ENCODE measurements at regions not wholly inside any gene's neighbourhood (a gene's known extent, or its start where the extent isn't known, plus 50 kb on each side); places are given as distances from the start of the nearest gene placed in this dataset.

DNA sequence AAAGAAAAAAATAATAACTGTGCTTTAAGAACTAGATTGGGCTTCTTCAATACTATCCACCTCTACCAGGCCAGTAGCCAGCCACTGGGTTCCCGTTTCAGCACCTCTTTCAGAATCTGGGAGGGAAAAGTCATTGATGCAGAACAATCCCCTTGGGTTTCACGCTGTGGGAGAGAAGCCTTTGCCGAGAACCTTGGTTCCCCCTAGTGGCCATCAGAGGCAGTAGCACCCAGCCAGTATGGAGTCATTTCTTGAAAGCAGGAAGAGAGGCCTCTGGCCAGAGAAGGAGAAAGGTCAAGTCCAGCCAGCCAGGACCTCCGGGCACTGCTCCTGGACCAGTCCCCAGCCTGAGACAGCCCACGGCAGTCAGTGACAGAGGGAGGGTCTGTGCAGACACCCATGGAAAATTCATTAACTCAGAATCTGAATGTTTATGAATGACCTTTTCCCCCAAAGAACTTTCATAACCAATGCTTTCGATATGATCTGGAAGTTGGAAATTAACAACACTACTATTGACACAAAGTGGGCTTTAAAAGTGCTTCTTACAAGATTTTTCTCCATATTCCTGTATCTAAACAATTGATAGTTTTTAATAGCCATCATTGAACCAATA lies 51.2 kb upstream of the CDH5 start:
- no peaks in the 10 kb centered on the region for H3K36me3 ChIP-seq (ENCODE audit: control insufficient read depth, low read depth, low read length)
- no peaks in the 10 kb centered on the region for H3K27me3 ChIP-seq (ENCODE audit: control insufficient read depth, insufficient read depth, low read length)
- H3K27ac ChIP-seq (ENCODE audit: low read length): no peak overlapping the region
- no peak overlapping the region for H3K4me3 ChIP-seq (ENCODE audit: low read length)
- no peak overlapping the region for H3K9ac ChIP-seq (ENCODE audit: low read length)
- no peaks in the 10 kb centered on the region for H3K4me1 ChIP-seq (ENCODE audit: control insufficient read depth, low read depth, low read length)
- H3K9me3 ChIP-seq (ENCODE audit: control insufficient read depth, low read depth, low read length): no peaks in the 10 kb centered on the region

DNA sequence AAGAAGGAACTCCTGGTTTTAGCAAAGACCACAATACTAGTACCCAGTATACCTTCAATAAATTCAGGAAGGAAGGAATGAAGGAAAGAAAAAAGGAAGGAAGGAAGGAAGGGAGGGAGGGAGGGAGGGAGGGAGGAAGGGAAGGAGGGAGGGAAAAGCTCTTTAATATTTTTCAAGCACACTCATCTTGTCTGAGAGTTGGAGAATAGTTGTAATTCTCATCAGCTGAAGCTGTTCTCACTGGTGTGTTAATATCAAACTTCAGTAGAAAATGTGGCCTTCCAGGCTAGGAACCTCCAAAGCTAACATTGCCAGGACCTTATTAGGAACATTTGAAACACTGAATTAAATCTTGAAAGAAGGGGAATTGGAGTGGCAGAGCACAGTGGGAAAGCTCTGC lies 55.2 kb upstream of the CDH5 start:
- Histone ChIP-seq H3K9me3 (ENCODE audit: control insufficient read depth, low read depth, low read length) (no peaks in the 10 kb centered on the region), H3K9ac (ENCODE audit: low read length) (no peak overlapping the region), H3K27me3 (ENCODE audit: control insufficient read depth, insufficient read depth, low read length) (no peaks in the 10 kb centered on the region), H3K4me3 (ENCODE audit: low read length) (no peak overlapping the region), H3K4me1 (ENCODE audit: control insufficient read depth, low read depth, low read length) (no peaks in the 10 kb centered on the region), H3K36me3 (ENCODE audit: control insufficient read depth, low read depth, low read length) (no peaks in the 10 kb centered on the region), H3K27ac (ENCODE audit: low read length) (no peak overlapping the region)

DNA sequence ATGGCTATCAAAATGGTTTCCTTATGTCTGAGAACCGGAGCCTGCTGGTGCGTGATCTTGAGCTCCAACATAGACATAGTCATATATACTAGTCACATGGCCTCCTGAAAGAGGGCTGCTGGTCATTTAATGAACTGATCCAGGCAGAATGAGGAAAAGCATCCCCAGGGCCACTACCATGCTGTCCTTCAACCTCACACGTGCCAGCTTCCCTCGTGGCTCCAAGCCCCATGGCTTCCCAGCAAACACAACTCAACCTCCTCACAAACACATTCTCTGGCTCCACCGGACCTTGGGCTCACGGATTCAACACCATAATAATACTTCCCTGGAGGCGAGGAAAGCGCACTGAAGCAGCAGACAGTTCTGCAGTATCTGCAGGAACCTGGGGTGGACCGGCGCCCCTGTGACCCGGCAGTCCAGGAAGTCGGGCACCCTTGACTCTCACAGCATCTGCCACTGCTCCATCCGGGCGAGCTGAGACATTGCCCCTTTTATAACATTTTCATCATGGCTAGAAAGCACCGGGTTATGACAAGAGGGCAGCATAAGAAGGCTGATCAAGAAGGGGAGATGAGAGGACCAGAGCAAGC lies 57.2 kb upstream of the CDH5 start:
- H3K4me1 ChIP-seq (ENCODE audit: control insufficient read depth, low read depth, low read length): no peaks in the 10 kb centered on the region
- no peak overlapping the region for H3K4me3 ChIP-seq (ENCODE audit: low read length)
- no peaks in the 10 kb centered on the region for H3K27me3 ChIP-seq (ENCODE audit: control insufficient read depth, insufficient read depth, low read length)
- H3K9me3 ChIP-seq (ENCODE audit: control insufficient read depth, low read depth, low read length): no peaks in the 10 kb centered on the region
- no peaks in the 10 kb centered on the region for H3K36me3 ChIP-seq (ENCODE audit: control insufficient read depth, low read depth, low read length)
- H3K27ac ChIP-seq (ENCODE audit: low read length): no peak overlapping the region
- no peak overlapping the region for H3K9ac ChIP-seq (ENCODE audit: low read length)

DNA sequence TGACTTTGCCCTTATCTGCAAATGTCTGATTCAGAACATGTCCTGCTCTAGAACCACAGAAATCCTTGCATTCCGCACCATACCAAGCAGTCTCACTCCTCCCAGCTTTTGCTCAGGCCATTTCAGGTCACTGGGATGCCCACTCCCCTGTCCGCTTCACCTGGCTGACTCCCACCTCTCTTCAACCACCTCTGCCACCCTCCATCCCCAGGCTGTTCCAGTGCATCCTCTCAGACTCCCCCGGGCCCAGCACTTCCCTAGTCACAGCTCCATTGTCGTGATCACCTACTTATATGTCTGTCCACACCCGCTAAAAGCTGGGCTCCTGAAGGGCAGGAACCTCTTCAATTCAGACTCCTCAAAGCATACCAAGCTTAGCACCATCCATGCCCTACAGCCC lies 58.4 kb upstream of the CDH5 start:
- Histone ChIP-seq H3K9me3 (ENCODE audit: control insufficient read depth, low read depth, low read length) (no peaks in the 10 kb centered on the region), H3K4me1 (ENCODE audit: control insufficient read depth, low read depth, low read length) (no peaks in the 10 kb centered on the region), H3K4me3 (ENCODE audit: low read length) (no peak overlapping the region), H3K36me3 (ENCODE audit: control insufficient read depth, low read depth, low read length) (no peaks in the 10 kb centered on the region), H3K27ac (ENCODE audit: low read length) (no peak overlapping the region), H3K27me3 (ENCODE audit: control insufficient read depth, insufficient read depth, low read length) (no peaks in the 10 kb centered on the region), H3K9ac (ENCODE audit: low read length) (no peak overlapping the region)

DNA sequence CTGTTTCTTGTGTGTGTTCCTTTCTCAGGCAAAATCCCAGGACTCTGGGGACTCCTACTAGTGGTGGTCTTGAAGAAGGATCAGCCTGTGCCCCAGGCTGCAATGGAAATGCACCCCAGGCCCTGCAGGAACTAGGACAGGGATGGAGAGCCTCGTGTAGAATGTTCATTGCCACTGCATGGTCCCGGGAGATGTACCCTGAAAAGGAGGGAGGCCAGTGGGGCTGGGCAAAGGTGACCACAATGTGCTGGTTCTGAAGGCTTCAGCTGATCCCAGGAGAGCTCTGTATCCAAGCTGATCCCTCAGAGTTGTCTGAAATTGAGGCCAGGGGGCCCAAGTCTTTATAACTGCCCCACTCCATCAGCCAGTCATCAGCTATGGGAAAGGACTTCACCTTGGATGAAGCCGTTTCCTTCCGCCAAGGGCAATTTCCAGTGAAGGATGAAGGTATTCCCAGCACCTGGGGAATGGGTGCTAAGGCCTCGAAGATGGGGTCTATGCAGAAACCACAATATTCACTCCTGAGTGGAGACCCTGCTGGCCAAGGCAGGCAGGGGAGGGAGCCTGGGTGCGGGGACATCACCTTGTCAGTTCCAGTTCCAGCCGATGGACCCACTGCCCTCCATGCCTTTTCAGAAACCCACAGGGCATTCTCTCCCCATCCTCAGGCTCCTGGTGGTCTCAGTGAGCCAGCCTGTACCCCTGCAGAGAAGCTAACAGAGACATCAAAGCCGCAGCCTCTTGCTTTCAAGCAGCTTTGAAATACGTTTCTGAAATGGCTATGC lies 59.9 kb upstream of the CDH5 start:
- no peak overlapping the region for H3K4me3 ChIP-seq (ENCODE audit: low read length)
- H3K27ac ChIP-seq (ENCODE audit: low read length): no peak overlapping the region
- no peaks in the 10 kb centered on the region for H3K4me1 ChIP-seq (ENCODE audit: control insufficient read depth, low read depth, low read length)
- H3K27me3 ChIP-seq (ENCODE audit: control insufficient read depth, insufficient read depth, low read length): no peaks in the 10 kb centered on the region
- H3K9me3 ChIP-seq (ENCODE audit: control insufficient read depth, low read depth, low read length): no peaks in the 10 kb centered on the region
- H3K9ac ChIP-seq (ENCODE audit: low read length): no peak overlapping the region
- no peaks in the 10 kb centered on the region for H3K36me3 ChIP-seq (ENCODE audit: control insufficient read depth, low read depth, low read length)

DNA sequence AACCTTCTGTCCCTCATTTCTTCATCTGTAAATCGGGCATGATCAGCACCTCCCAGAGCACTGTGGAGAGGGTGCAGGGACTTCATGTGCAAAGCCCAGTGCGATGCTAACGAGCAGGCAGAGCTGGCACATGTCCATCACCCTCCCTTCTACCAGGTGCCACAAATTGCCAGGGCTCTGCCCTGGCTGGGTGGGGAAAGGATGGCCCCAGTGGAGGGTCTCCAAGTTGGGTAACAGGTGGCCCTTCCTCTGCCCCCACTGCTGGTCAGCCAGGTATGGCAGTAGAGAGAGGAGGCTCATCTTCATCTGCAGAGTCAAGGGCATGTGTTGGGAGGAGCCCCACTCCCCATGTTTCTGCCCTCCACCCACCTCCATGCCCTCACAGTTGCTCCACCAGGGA lies 61.5 kb upstream of the CDH5 start:
- no peaks in the 10 kb centered on the region for H3K4me1 ChIP-seq (ENCODE audit: control insufficient read depth, low read depth, low read length)
- no peaks in the 10 kb centered on the region for H3K36me3 ChIP-seq (ENCODE audit: control insufficient read depth, low read depth, low read length)
- H3K27me3 ChIP-seq (ENCODE audit: control insufficient read depth, insufficient read depth, low read length): no peaks in the 10 kb centered on the region
- no peak overlapping the region for H3K9ac ChIP-seq (ENCODE audit: low read length)
- H3K27ac ChIP-seq (ENCODE audit: low read length): no peak overlapping the region
- H3K9me3 ChIP-seq (ENCODE audit: control insufficient read depth, low read depth, low read length): no peaks in the 10 kb centered on the region
- no peak overlapping the region for H3K4me3 ChIP-seq (ENCODE audit: low read length)

DNA sequence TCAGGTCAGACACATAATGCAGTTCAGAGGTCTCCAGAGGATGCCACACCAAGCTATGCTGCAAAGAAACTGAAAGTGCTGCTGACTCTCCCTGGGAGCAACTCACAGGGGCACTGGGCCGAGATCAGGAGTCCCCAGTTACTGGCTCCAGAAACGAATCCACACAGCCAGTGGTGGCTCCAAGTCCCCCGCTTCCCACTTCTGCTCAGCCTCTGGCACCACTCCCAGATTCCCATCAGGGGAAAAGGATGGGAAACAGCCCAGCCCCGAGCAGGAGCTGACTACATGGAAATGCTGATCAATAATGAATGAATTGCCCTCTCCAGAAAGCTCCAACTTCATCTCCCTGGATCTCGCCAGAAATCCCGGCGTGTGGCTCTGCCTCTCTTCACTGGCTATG lies 62.3 kb upstream of the CDH5 start:
- H3K4me1 ChIP-seq (ENCODE audit: control insufficient read depth, low read depth, low read length): no peaks in the 10 kb centered on the region
- no peaks in the 10 kb centered on the region for H3K27me3 ChIP-seq (ENCODE audit: control insufficient read depth, insufficient read depth, low read length)
- no peaks in the 10 kb centered on the region for H3K36me3 ChIP-seq (ENCODE audit: control insufficient read depth, low read depth, low read length)
- H3K9ac ChIP-seq (ENCODE audit: low read length): no peak overlapping the region
- H3K9me3 ChIP-seq (ENCODE audit: control insufficient read depth, low read depth, low read length): no peaks in the 10 kb centered on the region
- no peak overlapping the region for H3K4me3 ChIP-seq (ENCODE audit: low read length)
- no peak overlapping the region for H3K27ac ChIP-seq (ENCODE audit: low read length)

DNA sequence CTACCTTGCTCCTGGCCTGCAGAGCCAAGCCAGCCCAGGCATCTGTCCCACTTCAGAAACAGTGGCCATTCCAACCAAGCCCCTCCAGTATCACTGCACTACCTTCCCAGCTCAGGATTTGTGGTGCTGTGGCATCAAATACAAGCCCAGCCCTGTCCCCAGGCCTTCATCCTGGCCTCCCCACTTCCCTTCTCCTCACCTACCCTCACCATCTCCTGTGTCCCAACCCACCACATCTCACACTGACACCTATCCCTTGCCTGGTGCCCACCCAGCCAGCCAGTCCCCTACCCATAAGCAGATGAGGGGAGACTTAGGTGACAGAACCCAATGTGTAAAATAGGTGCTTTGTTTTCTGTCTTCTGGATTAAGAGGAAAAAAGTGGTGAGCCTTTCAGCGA lies 66.0 kb upstream of the CDH5 start:
- Histone ChIP-seq H3K4me3 (ENCODE audit: low read length) (no peak overlapping the region), H3K27me3 (ENCODE audit: control insufficient read depth, insufficient read depth, low read length) (no peaks in the 10 kb centered on the region)

DNA sequence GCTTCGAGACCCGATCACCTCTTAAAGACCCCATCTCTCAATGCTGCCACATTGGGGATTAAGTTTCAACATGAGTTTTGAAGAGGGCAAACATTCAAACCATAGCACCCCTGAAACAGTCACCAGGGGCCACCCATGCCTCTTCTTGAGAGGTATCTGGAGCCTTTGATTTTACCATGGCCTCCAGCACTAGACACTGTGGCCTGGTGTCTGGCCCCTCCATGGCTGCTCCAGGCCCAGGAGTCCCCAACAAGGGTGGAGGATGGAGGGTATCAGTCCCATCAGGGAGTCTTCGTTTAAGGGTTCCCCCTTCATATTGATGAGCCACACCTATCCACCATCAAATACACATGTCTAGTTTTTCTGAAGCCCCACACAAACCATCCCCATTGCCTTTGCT lies 66.5 kb upstream of the CDH5 start:
- no peaks in the 10 kb centered on the region for H3K36me3 ChIP-seq (ENCODE audit: control insufficient read depth, low read depth, low read length)
- no peaks in the 10 kb centered on the region for H3K9me3 ChIP-seq (ENCODE audit: control insufficient read depth, low read depth, low read length)
- H3K27me3 ChIP-seq (ENCODE audit: control insufficient read depth, insufficient read depth, low read length): no peaks in the 10 kb centered on the region
- H3K9ac ChIP-seq (ENCODE audit: low read length): no peak overlapping the region
- H3K4me3 ChIP-seq (ENCODE audit: low read length): no peak overlapping the region
- H3K27ac ChIP-seq (ENCODE audit: low read length): no peak overlapping the region
- no peaks in the 10 kb centered on the region for H3K4me1 ChIP-seq (ENCODE audit: control insufficient read depth, low read depth, low read length)

More for the DNA sequence above, 66.0 kb upstream of the CDH5 start:
- no peaks in the 10 kb centered on the region for H3K36me3 ChIP-seq (ENCODE audit: control insufficient read depth, low read depth, low read length)
- no peaks in the 10 kb centered on the region for H3K9me3 ChIP-seq (ENCODE audit: control insufficient read depth, low read depth, low read length)
- H3K4me1 ChIP-seq (ENCODE audit: control insufficient read depth, low read depth, low read length): no peaks in the 10 kb centered on the region
- H3K9ac ChIP-seq (ENCODE audit: low read length): no peak overlapping the region
- no peak overlapping the region for H3K27ac ChIP-seq (ENCODE audit: low read length)

DNA sequence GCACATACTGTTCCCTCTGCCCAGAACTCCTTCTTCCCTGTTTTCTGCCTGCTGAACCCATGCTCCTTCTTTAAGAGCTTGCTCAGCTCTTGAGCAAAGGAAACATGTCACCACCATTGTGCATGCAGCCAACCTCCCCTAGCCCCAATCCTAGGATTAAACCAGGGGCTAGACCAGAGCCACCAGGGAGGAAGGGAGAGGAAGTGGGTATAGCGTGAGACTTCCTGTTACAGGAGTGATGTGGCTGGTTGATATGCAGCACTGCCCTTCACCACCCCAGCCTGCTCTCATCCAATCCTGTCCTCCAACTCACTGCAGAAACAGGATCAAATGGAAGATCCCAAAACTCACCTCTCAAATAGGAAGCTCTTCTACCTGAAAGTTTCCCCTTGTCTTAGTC lies 67.1 kb upstream of the CDH5 start:
- no peak overlapping the region for H3K4me3 ChIP-seq (ENCODE audit: low read length)
- H3K36me3 ChIP-seq (ENCODE audit: control insufficient read depth, low read depth, low read length): no peaks in the 10 kb centered on the region
- no peak overlapping the region for H3K27ac ChIP-seq (ENCODE audit: low read length)
- no peak overlapping the region for H3K9ac ChIP-seq (ENCODE audit: low read length)
- no peaks in the 10 kb centered on the region for H3K4me1 ChIP-seq (ENCODE audit: control insufficient read depth, low read depth, low read length)
- H3K27me3 ChIP-seq (ENCODE audit: control insufficient read depth, insufficient read depth, low read length): no peaks in the 10 kb centered on the region
- no peaks in the 10 kb centered on the region for H3K9me3 ChIP-seq (ENCODE audit: control insufficient read depth, low read depth, low read length)

DNA sequence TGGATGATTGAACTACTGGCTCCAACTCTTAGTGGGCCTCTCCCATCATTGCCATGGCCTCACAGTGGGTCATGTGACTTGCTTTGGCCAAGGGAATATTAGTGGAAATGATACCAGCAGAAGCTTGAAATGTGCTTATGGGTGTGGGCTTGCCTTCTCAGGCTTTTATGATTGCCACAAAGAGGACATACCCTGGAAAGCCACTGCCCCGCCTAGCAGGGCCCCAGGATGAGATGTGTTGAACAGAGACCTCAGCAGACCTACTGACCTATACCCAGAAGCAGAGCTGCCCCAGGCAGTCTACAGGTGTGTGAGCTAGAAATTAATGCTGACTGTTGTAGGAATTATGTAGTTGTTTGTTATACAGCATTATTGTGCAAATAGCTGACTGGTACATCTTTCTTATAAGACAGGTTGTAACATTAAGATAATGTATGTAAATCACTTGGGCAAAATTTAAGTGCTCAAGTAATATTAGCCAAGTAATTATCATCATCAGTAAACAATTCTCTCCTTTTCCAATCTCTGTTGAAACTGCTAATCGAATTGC lies 67.8 kb upstream of the CDH5 start:
- no peaks in the 10 kb centered on the region for H3K4me1 ChIP-seq (ENCODE audit: control insufficient read depth, low read depth, low read length)
- H3K27me3 ChIP-seq (ENCODE audit: control insufficient read depth, insufficient read depth, low read length): no peaks in the 10 kb centered on the region
- no peak overlapping the region for H3K27ac ChIP-seq (ENCODE audit: low read length)
- no peak overlapping the region for H3K9ac ChIP-seq (ENCODE audit: low read length)
- no peaks in the 10 kb centered on the region for H3K9me3 ChIP-seq (ENCODE audit: control insufficient read depth, low read depth, low read length)
- H3K4me3 ChIP-seq (ENCODE audit: low read length): no peak overlapping the region
- no peaks in the 10 kb centered on the region for H3K36me3 ChIP-seq (ENCODE audit: control insufficient read depth, low read depth, low read length)
